IPS-18a (cell line): ENCODE measurements at regions not wholly inside any gene's neighbourhood (a gene's known extent, or its start where the extent isn't known, plus 50 kb on each side); places are given as distances from the start of the nearest gene placed in this dataset.

Source experiments
- H3K27ac ChIP-seq: one replicate; pipeline ENCODE4 v1.5.1; 2013; ENCODE audit warnings: low read length
- H3K27me3 ChIP-seq: one replicate; pipeline ENCODE4 v1.6.1; 2013; ENCODE audit warnings: mild to moderate bottlenecking, low read length; ENCODE audit not compliant: control insufficient read depth, insufficient read depth
- H3K36me3 ChIP-seq: one replicate; pipeline ENCODE4 v1.6.1; 2013; ENCODE audit warnings: low read depth, low read length; ENCODE audit not compliant: control insufficient read depth
- H3K4me1 ChIP-seq: one replicate; pipeline ENCODE4 v1.6.1; 2013; ENCODE audit warnings: low read depth, low read length; ENCODE audit not compliant: control insufficient read depth
- H3K4me3 ChIP-seq: one replicate; pipeline ENCODE4 v1.5.1; 2013; ENCODE audit warnings: low read length
- H3K9ac ChIP-seq: one replicate; pipeline ENCODE4 v1.6.1; 2013; ENCODE audit warnings: mild to moderate bottlenecking, low read length, moderate library complexity
- H3K9me3 ChIP-seq: one replicate; pipeline ENCODE4 v1.6.1; 2013; ENCODE audit warnings: low read depth, low read length; ENCODE audit not compliant: control insufficient read depth

GRCh38 chr13:111907341-111907880 lies 159.5 kb upstream of the SOX1 start:
- no peaks in the 10 kb centered on the region for H3K27me3 ChIP-seq
- H3K36me3 ChIP-seq, result no peaks in the 10 kb centered on the region
- H3K4me1 ChIP-seq, result no peaks in the 10 kb centered on the region
- no peaks in the 10 kb centered on the region for H3K9me3 ChIP-seq
- H3K27ac ChIP-seq, result no peak overlapping the region
- H3K9ac ChIP-seq, result no peak overlapping the region
- H3K4me3 ChIP-seq, result no peak overlapping the region

- H3K4me1 ChIP-seq, result no peaks in the 10 kb centered on the region
- H3K27me3 ChIP-seq, result no peaks in the 10 kb centered on the region
- H3K27ac ChIP-seq, result no peak overlapping the region
- H3K9me3 ChIP-seq, result no peaks in the 10 kb centered on the region
- no peak overlapping the region for H3K9ac ChIP-seq
- H3K4me3 ChIP-seq, result no peak overlapping the region
- H3K36me3 ChIP-seq, result no peaks in the 10 kb centered on the region
These were observed 158.6 kb upstream of the SOX1 start for GRCh38 chr13:111908361-111908760.

DNA sequence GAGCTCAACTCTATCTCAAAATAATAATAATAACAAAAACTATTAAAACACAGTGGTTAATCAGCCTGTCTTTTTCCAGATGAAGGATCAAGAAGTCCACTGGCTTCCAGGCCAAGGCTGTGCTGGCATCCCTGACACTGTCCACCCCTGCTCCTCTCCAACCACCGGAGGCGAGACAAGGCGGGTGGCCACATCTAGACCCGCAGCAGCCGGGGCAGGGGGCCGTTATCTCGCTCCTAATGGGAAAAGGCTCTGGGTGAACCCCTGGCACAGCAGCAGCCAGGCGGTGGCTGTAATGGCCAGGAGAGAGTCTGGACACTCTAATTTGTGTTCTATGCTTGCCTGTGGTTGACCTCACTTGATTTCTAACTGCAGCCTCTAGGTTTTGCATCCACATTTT lies 158.0 kb upstream of the SOX1 start:
- no peaks in the 10 kb centered on the region for H3K4me1 ChIP-seq
- no peaks in the 10 kb centered on the region for H3K9me3 ChIP-seq

GRCh38 chr13:111909501-111909900 lies 157.4 kb upstream of the SOX1 start:
- H3K4me3 ChIP-seq, result no peak overlapping the region
- no peaks in the 10 kb centered on the region for H3K9me3 ChIP-seq
- no peak overlapping the region for H3K9ac ChIP-seq
- no peaks in the 10 kb centered on the region for H3K36me3 ChIP-seq
- H3K4me1 ChIP-seq, result no peaks in the 10 kb centered on the region
- no peak overlapping the region for H3K27ac ChIP-seq
- H3K27me3 ChIP-seq, result no peaks in the 10 kb centered on the region

More for the DNA sequence above, 158.0 kb upstream of the SOX1 start:
- Histone ChIP-seq H3K9ac (no peak overlapping the region), H3K27ac (no peak overlapping the region), H3K27me3 (no peaks in the 10 kb centered on the region), H3K4me3 (no peak overlapping the region), H3K36me3 (no peaks in the 10 kb centered on the region)

DNA sequence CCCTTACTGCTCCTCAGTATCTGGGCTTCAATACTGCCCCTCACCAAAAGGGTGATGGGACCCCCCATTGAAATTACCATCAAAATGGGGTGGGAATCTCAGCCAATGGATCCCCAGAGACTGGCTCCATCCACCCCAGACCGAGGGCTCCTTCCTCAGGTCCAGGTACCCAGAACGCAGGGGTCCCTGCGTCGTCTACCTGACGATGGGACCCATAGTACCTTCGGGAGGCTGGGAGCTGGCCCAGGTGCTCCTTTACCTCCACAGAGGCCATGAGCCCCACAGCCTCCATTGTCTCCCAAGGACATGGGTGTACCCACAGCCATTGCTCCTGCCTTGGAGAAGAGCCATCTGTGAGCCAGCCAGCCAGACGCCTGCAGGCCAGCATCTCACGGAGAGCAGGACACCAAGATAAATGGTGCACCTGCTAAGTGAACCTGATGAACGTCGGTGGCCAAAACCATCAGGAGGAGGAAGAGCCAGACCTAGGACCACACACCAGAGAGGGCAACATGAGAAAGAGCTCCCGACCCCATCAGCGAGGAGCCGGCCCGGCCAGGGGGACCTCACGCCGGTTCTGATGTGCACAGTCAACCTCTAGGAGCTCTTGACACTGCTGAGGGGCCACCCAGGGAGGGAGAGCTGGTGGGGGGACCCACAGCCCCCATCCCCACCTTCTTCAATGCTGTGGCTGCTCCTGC lies 156.8 kb upstream of the SOX1 start:
- Histone ChIP-seq H3K9ac (no peak overlapping the region), H3K27me3 (no peaks in the 10 kb centered on the region), H3K36me3 (no peaks in the 10 kb centered on the region), H3K4me3 (no peak overlapping the region), H3K27ac (no peak overlapping the region), H3K4me1 (no peaks in the 10 kb centered on the region), H3K9me3 (no peaks in the 10 kb centered on the region)

- no peaks in the 10 kb centered on the region for H3K4me1 ChIP-seq
- no peaks in the 10 kb centered on the region for H3K27me3 ChIP-seq
- no peak overlapping the region for H3K4me3 ChIP-seq
- no peak overlapping the region for H3K9ac ChIP-seq
- H3K36me3 ChIP-seq, result no peaks in the 10 kb centered on the region
- no peak overlapping the region for H3K27ac ChIP-seq
- no peaks in the 10 kb centered on the region for H3K9me3 ChIP-seq
These were observed 155.7 kb upstream of the SOX1 start for GRCh38 chr13:111911121-111911720.

DNA sequence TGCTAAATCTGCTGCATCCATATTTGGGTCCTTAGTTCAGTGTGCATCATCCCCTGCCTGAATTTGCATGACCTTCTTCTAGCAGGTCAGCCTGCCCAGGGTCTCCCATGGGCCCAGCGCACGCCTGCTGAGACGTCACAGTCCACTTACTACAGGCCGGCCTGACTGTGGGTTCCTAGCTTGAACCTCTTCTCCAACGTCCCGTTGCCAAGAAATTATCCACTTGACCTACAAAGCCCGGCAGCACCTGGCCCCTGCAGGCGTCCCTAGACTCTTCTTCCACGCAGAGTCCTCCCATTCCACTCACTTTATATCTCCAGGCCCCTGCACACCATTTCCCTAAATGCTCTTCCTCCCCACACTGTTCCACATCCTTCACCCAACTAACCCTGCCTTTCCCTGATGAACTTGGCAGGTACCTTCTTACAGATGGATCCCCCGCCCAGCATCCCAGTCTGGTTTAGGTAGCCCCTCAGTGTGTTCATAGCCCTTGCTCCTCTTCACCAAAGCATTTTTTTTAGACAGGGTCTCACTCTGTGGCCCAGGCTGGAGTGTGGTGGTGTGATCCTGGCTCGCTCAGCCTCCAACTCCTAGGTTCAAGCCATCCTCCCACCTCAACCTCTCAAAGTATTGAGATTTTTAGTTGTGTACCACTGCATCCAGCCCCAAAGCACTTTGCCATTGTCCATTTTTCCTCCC lies 155.0 kb upstream of the SOX1 start:
- Histone ChIP-seq H3K36me3 (no peaks in the 10 kb centered on the region), H3K4me1 (no peaks in the 10 kb centered on the region), H3K9me3 (no peaks in the 10 kb centered on the region), H3K4me3 (no peak overlapping the region), H3K9ac (no peak overlapping the region), H3K27ac (no peak overlapping the region), H3K27me3 (no peaks in the 10 kb centered on the region)

GRCh38 chr13:111912453-111912866 lies 154.5 kb upstream of the SOX1 start:
- Histone ChIP-seq H3K4me1 (no peaks in the 10 kb centered on the region), H3K27me3 (no peaks in the 10 kb centered on the region), H3K4me3 (no peak overlapping the region), H3K27ac (no peak overlapping the region), H3K9ac (no peak overlapping the region), H3K9me3 (no peaks in the 10 kb centered on the region), H3K36me3 (no peaks in the 10 kb centered on the region)

- Histone ChIP-seq H3K27me3 (no peaks in the 10 kb centered on the region), H3K27ac (no peak overlapping the region), H3K9ac (no peak overlapping the region), H3K36me3 (no peaks in the 10 kb centered on the region), H3K9me3 (no peaks in the 10 kb centered on the region), H3K4me1 (no peaks in the 10 kb centered on the region), H3K4me3 (no peak overlapping the region)
These were observed 153.8 kb upstream of the SOX1 start for GRCh38 chr13:111912991-111913760.

- no peaks in the 10 kb centered on the region for H3K27me3 ChIP-seq
These were observed 153.2 kb upstream of the SOX1 start for GRCh38 chr13:111913761-111914140.

More at GRCh38 chr13:111913761-111914140, 153.2 kb upstream of the SOX1 start:
- no peak overlapping the region for H3K9ac ChIP-seq
- H3K4me3 ChIP-seq, result no peak overlapping the region
- H3K36me3 ChIP-seq, result no peaks in the 10 kb centered on the region
- no peaks in the 10 kb centered on the region for H3K9me3 ChIP-seq
- H3K4me1 ChIP-seq, result no peaks in the 10 kb centered on the region
- H3K27ac ChIP-seq, result no peak overlapping the region
